ENCODE measurements at regions not wholly inside any gene's neighbourhood (a gene's known extent, or its start where the extent isn't known, plus 50 kb on each side); places are given as distances from the start of the nearest gene placed in this dataset.

DNA sequence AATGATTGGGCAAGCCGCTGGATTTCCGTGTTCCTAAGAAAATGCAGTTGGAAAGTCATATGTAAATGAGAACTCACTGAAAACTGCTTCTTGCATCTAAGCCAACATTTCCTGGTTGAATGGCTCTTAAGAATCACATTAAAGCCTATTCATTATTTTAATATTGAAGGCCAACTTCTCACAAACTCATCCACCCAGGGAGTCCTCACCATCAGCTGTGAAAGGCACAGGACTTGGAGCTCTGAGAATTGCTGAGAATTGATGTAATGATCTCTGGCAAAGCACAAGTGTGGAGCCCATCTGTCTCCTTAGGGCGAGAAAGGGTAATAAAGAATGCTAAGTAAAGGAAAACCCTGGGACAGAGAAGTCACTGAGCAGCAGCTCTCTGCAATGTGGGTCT, 55.9 kb upstream of the APCDD1 start:
- CTCF ChIA-PET: no interaction called here
- POLR2A ChIA-PET: no interaction called here
- Histone ChIP-seq H3K4me3 (ENCODE audit: low read depth in 2 of 2, low read length in 2 of 2) (no peak overlapping the region), H3K9me3 (ENCODE audit: control insufficient read depth, insufficient read depth, low read depth, low read length) (no peaks in the 10 kb centered on the region), H3K27ac (ENCODE audit: low read length) (no peak overlapping the region), H3K36me3 (ENCODE audit: control insufficient read depth, insufficient read depth, low read length) (no peaks in the 10 kb centered on the region), H3K27me3 (ENCODE audit: control insufficient read depth, insufficient read depth, low read length) (peaks cover 4% of the 10 kb centered on the region), H3K4me1 (ENCODE audit: control insufficient read depth, insufficient read depth, low read length) (no peaks in the 10 kb centered on the region)
- in situ Hi-C loops (cut with HindIII; ENCODE audit: low pct_unique_long_range_greater_than_20kb, low sequenced_read_pairs): no loop called here
- no peak for DNase-seq (ENCODE audit: low read depth, low spot score)
- BruUV-seq (replicated peaks): no TSS peak
- ATAC-seq: no peak
- no peak for TF ChIP-seq TCF7L2 (IDR thresholded peaks at IDR 0.05; ENCODE audit: low read depth, low read length)
- no peak for TF ChIP-seq REST (IDR thresholded peaks at IDR 0.05; ENCODE audit: insufficient read depth in 1 of 2, low read depth in 2 of 2, low read length in 1 of 2)
- TF ChIP-seq CTCF (IDR thresholded peaks at IDR 0.05): no peak
- TF ChIP-seq POLR2AphosphoS5 (IDR thresholded peaks at IDR 0.05; ENCODE audit: low read depth, low read length): no peak
- no peak for TF ChIP-seq SIN3A (IDR thresholded peaks at IDR 0.05; ENCODE audit: borderline replicate concordance, insufficient read depth, low read depth, low read length)
- intact Hi-C loops (cut with micrococcal nuclease; ENCODE audit: unreplicated experiment): no loop called here

GRCh38 chr18:10399465-10399864, 55.0 kb upstream of the APCDD1 start:
- DNase-seq (ENCODE audit: low read depth, low spot score): no peak
- H3K4me3 ChIP-seq (ENCODE audit: low read depth in 2 of 2, low read length in 2 of 2): no peak overlapping the region
- no peaks in the 10 kb centered on the region for H3K36me3 ChIP-seq (ENCODE audit: control insufficient read depth, insufficient read depth, low read length)
- no peak overlapping the region for H3K27ac ChIP-seq (ENCODE audit: low read length)
- H3K27me3 ChIP-seq (ENCODE audit: control insufficient read depth, insufficient read depth, low read length): peaks cover 4% of the 10 kb centered on the region
- ChIA-PET CTCF (no interaction called here), POLR2A (no interaction called here)
- BruUV-seq (replicated peaks): no TSS peak
- intact Hi-C loops (cut with micrococcal nuclease; ENCODE audit: unreplicated experiment): no loop called here
- ATAC-seq: no peak
- H3K9me3 ChIP-seq (ENCODE audit: control insufficient read depth, insufficient read depth, low read depth, low read length): no peaks in the 10 kb centered on the region
- no peaks in the 10 kb centered on the region for H3K4me1 ChIP-seq (ENCODE audit: control insufficient read depth, insufficient read depth, low read length)
- TF ChIP-seq POLR2AphosphoS5 (IDR thresholded peaks at IDR 0.05; ENCODE audit: low read depth, low read length): no peak
- TF ChIP-seq CTCF (IDR thresholded peaks at IDR 0.05): no peak
- TF ChIP-seq SIN3A (IDR thresholded peaks at IDR 0.05; ENCODE audit: borderline replicate concordance, insufficient read depth, low read depth, low read length): no peak
- TF ChIP-seq TCF7L2 (IDR thresholded peaks at IDR 0.05; ENCODE audit: low read depth, low read length): no peak
- no peak for TF ChIP-seq REST (IDR thresholded peaks at IDR 0.05; ENCODE audit: insufficient read depth in 1 of 2, low read depth in 2 of 2, low read length in 1 of 2)
- in situ Hi-C loops (cut with HindIII; ENCODE audit: low pct_unique_long_range_greater_than_20kb, low sequenced_read_pairs): no loop called here

Data from Panc1 (cell line).